ENCODE measurements at regions not wholly inside any gene's neighbourhood (a gene's known extent, or its start where the extent isn't known, plus 50 kb on each side); places are given as distances from the start of the nearest gene placed in this dataset.
"Not testable (repeated sequence)": the region's sequence is repeated elsewhere in the genome, so short reads cannot be mapped to it uniquely, and the experiment has no call there.

DNA sequence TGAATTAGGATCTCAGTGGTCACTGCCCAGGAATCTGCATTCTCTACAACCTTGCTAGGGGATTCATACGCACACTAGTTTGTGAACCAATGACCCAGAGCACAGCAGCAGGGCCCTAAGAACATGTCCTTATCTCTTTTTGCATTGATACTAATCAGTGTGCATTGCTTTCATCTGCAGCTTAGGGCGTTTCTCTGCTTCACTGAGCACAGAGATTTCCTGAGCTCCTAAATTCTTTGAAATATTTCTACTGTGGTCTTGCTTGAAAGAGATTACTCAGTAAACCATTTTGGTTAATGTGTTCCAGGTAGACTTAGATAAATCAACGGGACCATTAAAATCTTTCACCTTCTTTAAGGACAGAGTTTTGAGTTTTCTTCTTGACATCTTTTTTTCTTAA is 351.3 kb upstream of the KITLG start:
- no peak for DNase-seq

DNA sequence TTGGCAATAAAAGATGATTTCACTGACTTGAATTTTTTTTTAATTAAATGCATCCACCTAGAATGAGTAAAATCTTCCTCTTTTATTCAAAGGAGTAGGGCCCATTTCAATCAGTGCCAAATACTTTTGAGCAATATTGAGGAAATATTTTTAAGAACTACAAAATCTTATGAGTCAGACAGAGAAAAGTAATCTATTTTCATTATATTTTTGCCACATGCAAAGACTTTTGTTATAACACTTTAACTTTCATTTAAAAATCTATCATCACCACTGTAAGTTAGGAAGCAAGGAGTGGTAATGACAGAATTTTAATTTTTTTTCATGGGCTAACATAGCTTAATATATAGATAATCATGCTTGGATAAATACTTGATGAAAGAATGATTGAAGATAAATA is 345.2 kb upstream of the KITLG start:
- no peak for DNase-seq

GRCh38 chr12:88924162-88924561 is 343.9 kb upstream of the KITLG start:
- DNase-seq = no peak

GRCh38 chr12:88923631-88924030 is 343.4 kb upstream of the KITLG start:
- no peak for DNase-seq

DNA sequence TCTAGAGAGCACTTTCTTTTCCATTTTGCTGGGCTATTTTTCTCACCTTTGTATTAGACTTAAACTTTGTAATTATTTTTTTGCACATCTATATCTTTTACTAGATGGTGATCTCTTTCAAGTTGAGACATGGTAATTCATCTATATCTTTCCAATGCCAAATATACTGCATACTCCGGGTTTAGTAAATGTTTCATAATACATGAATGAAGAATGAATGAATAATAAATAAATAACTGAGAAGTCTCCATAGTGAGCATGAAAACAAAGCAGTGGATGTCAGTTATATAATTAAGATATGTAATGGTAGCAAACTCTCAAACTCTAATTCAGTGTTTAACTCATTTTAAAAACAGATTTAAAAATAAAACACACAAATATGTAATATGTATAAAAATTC is 342.5 kb upstream of the KITLG start:
- no peak for DNase-seq

- no peak for DNase-seq
Measured at GRCh38 chr12:88921890-88922532, 341.7 kb upstream of the KITLG start.

- no peak for DNase-seq
Measured at GRCh38 chr12:88921434-88921833, 341.2 kb upstream of the KITLG start.

DNA sequence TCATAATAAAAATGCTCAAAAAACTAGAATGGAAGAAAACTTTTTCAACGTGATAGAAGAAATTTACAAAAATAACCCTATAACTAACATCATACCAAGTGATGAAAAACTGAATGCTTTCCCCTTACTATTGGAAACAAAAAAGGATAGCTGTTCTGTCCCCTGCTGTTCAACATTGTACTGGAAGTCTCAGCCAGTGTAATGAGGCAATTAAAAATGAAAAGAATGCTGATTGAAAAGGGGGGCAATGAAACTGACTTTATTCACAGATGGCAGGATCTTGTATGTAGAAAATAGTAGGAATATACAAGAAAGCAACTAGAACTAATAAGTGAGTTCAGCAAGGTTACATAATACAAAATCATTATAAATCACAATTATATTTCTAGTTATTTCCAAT is 337.9 kb upstream of the KITLG start:
- DNase-seq = no peak

DNA sequence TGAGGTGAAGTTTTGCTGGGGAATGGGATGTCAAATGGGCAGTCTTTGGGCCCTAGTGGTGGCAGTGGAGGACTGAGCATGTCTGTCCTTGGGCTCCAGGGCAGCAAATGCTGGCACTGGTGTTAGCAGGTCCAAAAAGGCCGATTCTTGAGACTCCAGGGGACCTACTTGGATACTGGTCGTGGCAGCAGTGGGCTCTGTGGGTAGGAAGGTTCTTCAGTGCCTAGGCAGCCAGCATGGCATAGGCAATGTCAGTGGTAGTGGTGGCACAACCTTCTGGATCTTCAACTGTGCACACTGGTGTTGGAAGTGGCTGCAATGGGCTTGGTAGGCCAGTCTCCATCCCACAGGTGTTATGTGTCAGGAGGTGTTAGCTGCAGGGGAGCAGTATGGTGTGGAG is 334.7 kb upstream of the KITLG start:
- no peak for DNase-seq

DNA sequence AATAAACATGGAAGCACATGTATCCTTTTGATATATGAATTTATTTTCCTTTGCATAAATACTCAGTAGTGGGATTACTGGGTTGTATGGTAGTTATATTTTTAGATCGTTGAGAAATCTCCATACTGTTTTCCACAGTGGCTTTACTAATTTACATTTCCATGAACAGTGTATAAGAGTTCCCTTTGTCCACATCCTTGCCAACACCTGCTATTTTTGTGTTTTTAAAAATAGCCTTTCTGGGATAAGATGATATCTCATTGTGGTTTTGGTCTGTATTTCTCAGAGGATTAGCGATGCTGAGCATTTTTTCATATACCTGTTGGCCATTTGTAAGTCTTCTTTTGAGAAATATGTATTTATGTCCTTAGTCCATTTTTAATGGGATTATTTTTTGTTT is 329.2 kb upstream of the KITLG start:
- DNase-seq = no peak

GRCh38 chr12:88908345-88908744 is 328.1 kb upstream of the KITLG start:
- no peak for DNase-seq

GRCh38 chr12:88904705-88905104 is 324.4 kb upstream of the KITLG start:
- peak; percentile 86 for DNase-seq

- no peak for DNase-seq
Measured at GRCh38 chr12:88903333-88903732, 323.1 kb upstream of the KITLG start.

DNA sequence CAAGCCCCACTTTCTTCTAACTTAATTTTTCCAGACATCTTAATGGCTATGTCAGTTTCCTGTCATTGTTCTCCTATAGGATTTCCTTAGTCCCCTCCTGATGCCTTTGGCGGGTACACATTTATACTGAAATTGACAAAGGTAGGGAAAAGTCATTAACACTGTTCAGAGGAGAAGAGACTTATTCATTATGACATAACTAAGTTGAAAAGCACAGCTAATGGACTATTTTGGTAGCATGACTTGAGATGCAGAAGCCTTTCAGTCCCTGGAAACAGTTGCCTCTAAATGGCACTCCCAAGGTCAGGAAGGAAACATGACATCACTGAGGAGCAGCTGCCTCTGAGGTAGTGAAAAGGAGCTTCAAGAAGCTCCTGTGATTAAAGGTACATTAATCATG is 317.5 kb upstream of the KITLG start:
- no peak for DNase-seq

DNA sequence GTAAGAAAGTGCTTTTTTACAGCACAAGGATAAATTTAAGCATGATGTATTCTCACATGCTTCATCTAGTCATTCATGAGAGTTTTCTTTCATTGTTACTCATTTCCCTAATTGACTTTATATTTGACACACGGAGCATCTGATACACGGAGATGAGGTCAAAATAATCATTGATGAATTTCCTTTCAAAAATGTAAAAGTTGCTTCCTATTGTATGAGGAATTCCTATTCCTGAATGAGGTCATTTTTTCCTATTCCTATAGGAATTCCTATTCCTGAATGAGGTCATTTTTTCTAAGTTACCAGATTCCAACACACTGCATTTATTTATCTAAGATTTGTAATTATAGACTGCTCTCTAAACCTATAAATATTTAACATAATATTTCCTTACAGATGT is 316.7 kb upstream of the KITLG start:
- no peak for DNase-seq

GRCh38 chr12:88895634-88896033 is 315.4 kb upstream of the KITLG start:
- no peak for DNase-seq

DNA sequence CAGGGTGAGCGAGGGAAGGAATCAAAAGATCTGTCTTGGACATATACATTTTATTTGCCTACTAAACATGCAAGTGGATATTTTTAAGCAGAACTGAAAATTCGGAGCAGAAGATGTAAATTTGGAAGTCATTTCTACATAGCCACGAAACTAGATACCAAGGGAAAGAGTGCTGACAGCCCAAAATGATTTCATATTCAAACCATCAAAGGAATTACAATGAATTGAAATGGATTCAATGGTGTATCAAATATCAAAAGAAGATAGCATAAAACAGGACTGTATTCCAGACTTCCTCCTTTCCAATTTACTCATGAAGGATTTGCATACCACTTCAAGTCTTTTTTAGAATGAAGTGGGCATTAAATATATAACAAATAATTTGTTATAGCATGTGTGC is 313.5 kb upstream of the KITLG start:
- DNase-seq = peak; percentile 68

GRCh38 chr12:88891434-88891833 is 311.2 kb upstream of the KITLG start:
- DNase-seq = not testable (repeated sequence)

GRCh38 chr12:88889326-88890110 is 309.2 kb upstream of the KITLG start:
- DNase-seq = no peak

- DNase-seq = no peak
Measured at GRCh38 chr12:88884600-88884999, 304.3 kb upstream of the KITLG start.

- DNase-seq = no peak
Measured at GRCh38 chr12:88882662-88883061, 302.4 kb upstream of the KITLG start.

- DNase-seq = no peak
Measured at GRCh38 chr12:88880051-88880450, 299.8 kb upstream of the KITLG start.

DNA sequence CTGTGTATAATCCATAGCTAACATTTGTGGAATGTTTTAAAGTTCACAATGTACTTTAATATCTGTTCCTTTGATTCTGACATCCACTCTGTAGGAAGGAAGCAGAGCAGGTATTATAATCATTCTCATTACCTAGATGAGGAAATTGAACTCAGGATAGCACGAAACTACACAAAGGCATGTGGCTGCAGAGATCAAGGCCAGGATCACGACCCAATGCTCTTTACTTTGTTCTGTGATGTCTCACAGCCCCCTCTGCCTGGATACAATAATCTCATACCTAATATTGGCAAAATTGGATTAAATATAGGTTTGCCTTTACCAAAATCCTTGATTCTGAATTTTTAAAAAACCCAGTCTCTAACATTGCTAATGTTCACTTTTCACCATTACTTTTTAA is 298.0 kb upstream of the KITLG start:
- DNase-seq = no peak

DNA sequence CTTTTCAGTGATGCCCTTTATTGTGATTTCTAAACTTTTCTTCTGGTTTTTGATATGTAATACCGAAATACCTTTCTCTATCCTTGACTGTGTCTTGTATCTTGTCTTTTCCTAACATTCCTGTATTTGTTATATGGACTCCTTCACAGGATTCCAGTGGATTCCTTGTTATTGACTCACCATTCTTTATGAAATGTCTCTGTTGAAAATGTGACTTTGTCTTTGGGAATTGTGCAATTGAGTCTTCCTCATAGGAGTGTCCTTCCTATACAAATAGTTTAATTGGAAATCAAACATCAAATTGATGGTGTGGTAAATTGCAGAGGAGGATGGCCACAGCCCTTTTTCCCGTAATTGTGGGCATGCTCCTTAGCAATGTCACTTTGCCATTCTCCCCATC is 296.6 kb upstream of the KITLG start:
- DNase-seq = no peak
